ENCODE measurements at regions not wholly inside any gene's neighbourhood (a gene's known extent, or its start where the extent isn't known, plus 50 kb on each side); places are given as distances from the start of the nearest gene placed in this dataset.

DNA sequence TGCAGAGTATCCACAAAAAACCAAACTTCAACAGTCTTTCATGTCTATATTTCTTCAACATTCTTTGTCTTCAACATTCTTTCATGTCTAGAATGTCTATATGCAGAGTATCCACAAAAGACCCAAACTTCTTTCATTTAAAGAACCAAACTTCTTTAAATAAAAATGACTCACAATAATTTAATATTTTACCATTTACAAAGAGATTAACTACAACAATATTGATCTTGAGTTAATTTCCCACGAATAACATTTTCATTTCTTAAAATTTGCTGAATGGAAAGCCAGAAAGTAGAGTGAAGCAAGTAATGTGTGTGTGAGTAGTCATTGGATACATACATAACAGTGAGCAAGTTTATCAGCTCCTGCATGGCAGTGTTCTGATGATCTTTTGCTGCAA is 1069.7 kb downstream of the EFNB2 start, which contains the start of gene DAOA:
TSS of gene DAOA (plus strand) at position 301 of the 400 bp plus-strand sequence.
- intact Hi-C loops (cut with micrococcal nuclease), result loop anchor here (10.0 kb wide), 1 partner anchor 139 kb away; no protein-coding TSS in a partner anchor
- no peak within 1 kb of the TSS for H3K27ac ChIP-seq (ENCODE audit: low read length)
- CTCF ChIA-PET, result no interaction called here

DNA sequence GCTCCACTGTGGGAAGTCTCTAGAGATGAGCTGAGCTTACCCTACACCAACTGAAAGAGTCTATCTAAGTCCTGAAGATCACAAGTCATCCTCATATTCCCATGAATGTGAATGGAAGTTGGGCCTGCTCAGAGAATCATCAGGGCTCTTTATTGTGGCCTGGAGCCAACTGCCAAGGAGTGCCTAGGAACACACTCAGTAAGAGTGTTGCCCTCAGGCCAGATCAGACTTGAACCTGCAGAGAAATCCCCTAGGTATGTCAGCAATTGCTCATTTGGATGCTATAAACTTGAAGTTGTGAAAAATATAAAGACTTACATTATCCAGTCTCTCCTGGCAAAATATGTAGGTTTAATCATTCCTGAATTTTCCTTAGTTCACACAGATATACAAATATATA is 1070.2 kb downstream of the EFNB2 start:
- Histone ChIP-seq H3K9me3 (ENCODE audit: low read length) (no peaks in the 10 kb centered on the region), H3K4me2 (ENCODE audit: low read length) (no peak overlapping the region), H3K9ac (ENCODE audit: low read length) (no peak overlapping the region), H3K79me2 (ENCODE audit: low read length) (no peaks in the 10 kb centered on the region), H3F3A (ENCODE audit: low read length, unreplicated experiment) (no peaks in the 10 kb centered on the region), H3K4me3 (ENCODE audit: low read length) (no peak overlapping the region), H2AFZ (ENCODE audit: low read length) (no peak overlapping the region), H3K27me3 (ENCODE audit: low read length) (no peaks in the 10 kb centered on the region), H3K36me3 (ENCODE audit: low read depth, low read length) (no peaks in the 10 kb centered on the region), H3K4me1 (ENCODE audit: insufficient read depth, low read length) (no peaks in the 10 kb centered on the region; the same call in 1 of the 2 replicates), H3K27ac (ENCODE audit: low read length) (no peak overlapping the region), H4K20me1 (ENCODE audit: low read length) (no peaks in the 10 kb centered on the region), H3K9me2 (replicated peaks; ENCODE audit: low read length) (no peaks in the 10 kb centered on the region)
- BruUV-seq (replicated peaks), result no TSS peak
- ChIA-PET POLR2A (ENCODE audit: unreplicated experiment) (no interaction called here), CTCF (no interaction called here)
- DNase-seq (no peak), ATAC-seq (no peak)
- intact Hi-C loops (cut with micrococcal nuclease), result loop anchor here (10.0 kb wide), 1 partner anchor 140 kb away; no protein-coding TSS in a partner anchor
- TF ChIP-seq, protein P1, sequence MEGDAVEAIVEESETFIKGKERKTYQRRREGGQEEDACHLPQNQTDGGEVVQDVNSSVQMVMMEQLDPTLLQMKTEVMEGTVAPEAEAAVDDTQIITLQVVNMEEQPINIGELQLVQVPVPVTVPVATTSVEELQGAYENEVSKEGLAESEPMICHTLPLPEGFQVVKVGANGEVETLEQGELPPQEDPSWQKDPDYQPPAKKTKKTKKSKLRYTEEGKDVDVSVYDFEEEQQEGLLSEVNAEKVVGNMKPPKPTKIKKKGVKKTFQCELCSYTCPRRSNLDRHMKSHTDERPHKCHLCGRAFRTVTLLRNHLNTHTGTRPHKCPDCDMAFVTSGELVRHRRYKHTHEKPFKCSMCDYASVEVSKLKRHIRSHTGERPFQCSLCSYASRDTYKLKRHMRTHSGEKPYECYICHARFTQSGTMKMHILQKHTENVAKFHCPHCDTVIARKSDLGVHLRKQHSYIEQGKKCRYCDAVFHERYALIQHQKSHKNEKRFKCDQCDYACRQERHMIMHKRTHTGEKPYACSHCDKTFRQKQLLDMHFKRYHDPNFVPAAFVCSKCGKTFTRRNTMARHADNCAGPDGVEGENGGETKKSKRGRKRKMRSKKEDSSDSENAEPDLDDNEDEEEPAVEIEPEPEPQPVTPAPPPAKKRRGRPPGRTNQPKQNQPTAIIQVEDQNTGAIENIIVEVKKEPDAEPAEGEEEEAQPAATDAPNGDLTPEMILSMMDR (conservative IDR thresholded peaks at IDR 0.05; ENCODE audit: low read depth, low read length), result no peak
- no peak for TF ChIP-seq EZH2phosphoT487 (IDR thresholded peaks at IDR 0.05; ENCODE audit: borderline replicate concordance, low read length)
- no peak for TF ChIP-seq EZH2 (IDR thresholded peaks at IDR 0.05; ENCODE audit: low read length, unreplicated experiment)

More for the DNA sequence above, 1069.7 kb downstream of the EFNB2 start, which contains the start of gene DAOA:
- TF ChIP-seq EZH2phosphoT487 (IDR thresholded peaks at IDR 0.05; ENCODE audit: borderline replicate concordance, low read length) (no peak), EZH2 (IDR thresholded peaks at IDR 0.05; ENCODE audit: low read length, unreplicated experiment) (no peak)
- TF ChIP-seq, protein P1 (conservative IDR thresholded peaks at IDR 0.05; ENCODE audit: low read depth, low read length), result no peak
- Histone ChIP-seq H2AFZ (ENCODE audit: low read length) (no peak within 1 kb of the TSS), H3K9me2 (replicated peaks; ENCODE audit: low read length) (no peaks in the 10 kb centered on the region), H3K36me3 (ENCODE audit: low read depth, low read length) (no peaks in the 10 kb centered on the region), H3K9ac (ENCODE audit: low read length) (no peak within 1 kb of the TSS), H3K4me2 (ENCODE audit: low read length) (no peak within 1 kb of the TSS), H3F3A (ENCODE audit: low read length, unreplicated experiment) (no peaks in the 10 kb centered on the region), H3K4me3 (ENCODE audit: low read length) (no peak within 1 kb of the TSS), H3K4me1 (ENCODE audit: insufficient read depth, low read length) (no peaks in the 10 kb centered on the region; the same call in 1 of the 2 replicates), H4K20me1 (ENCODE audit: low read length) (no peaks in the 10 kb centered on the region), H3K9me3 (ENCODE audit: low read length) (no peaks in the 10 kb centered on the region), H3K79me2 (ENCODE audit: low read length) (no peaks in the 10 kb centered on the region), H3K27me3 (ENCODE audit: low read length) (no peaks in the 10 kb centered on the region)
- BruUV-seq (replicated peaks), result no TSS peak
- ATAC-seq (no peak), DNase-seq (no peak)
- POLR2A ChIA-PET (ENCODE audit: unreplicated experiment), result no interaction called here

DNA sequence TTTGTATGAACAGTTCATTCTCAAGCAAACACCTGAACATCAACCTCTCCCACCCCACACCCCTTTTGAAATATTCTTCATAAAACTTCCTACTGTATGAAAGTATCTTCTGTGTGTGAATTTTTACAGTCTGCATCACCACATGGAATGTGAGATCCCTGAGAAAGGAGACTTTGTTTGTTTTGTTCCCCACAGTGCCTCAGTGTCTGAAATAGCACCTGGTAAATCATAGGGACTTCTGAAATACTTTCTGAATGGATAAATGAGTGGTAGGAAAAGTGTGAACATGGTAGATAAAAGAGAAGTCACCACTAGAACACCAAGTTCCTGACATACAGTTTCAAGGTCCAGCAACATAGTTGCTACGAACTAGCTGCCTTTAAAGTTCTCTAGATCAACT is 1071.2 kb downstream of the EFNB2 start:
- Histone ChIP-seq H3K4me2 (ENCODE audit: low read length) (no peak overlapping the region), H3K4me3 (ENCODE audit: low read length) (no peak overlapping the region), H3F3A (ENCODE audit: low read length, unreplicated experiment) (no peaks in the 10 kb centered on the region), H3K79me2 (ENCODE audit: low read length) (no peaks in the 10 kb centered on the region), H3K27me3 (ENCODE audit: low read length) (no peaks in the 10 kb centered on the region), H2AFZ (ENCODE audit: low read length) (no peak overlapping the region), H3K9ac (ENCODE audit: low read length) (no peak overlapping the region), H3K36me3 (ENCODE audit: low read depth, low read length) (no peaks in the 10 kb centered on the region), H3K27ac (ENCODE audit: low read length) (no peak overlapping the region), H3K9me2 (replicated peaks; ENCODE audit: low read length) (no peaks in the 10 kb centered on the region), H3K9me3 (ENCODE audit: low read length) (no peaks in the 10 kb centered on the region), H4K20me1 (ENCODE audit: low read length) (no peaks in the 10 kb centered on the region), H3K4me1 (ENCODE audit: insufficient read depth, low read length) (no peaks in the 10 kb centered on the region; the same call in 1 of the 2 replicates)
- TF ChIP-seq EZH2phosphoT487 (IDR thresholded peaks at IDR 0.05; ENCODE audit: borderline replicate concordance, low read length) (no peak), EZH2 (IDR thresholded peaks at IDR 0.05; ENCODE audit: low read length, unreplicated experiment) (no peak)
- TF ChIP-seq, protein P1 (conservative IDR thresholded peaks at IDR 0.05; ENCODE audit: low read depth, low read length), result no peak
- ChIA-PET POLR2A (ENCODE audit: unreplicated experiment) (no interaction called here), CTCF (no interaction called here)
- intact Hi-C loops (cut with micrococcal nuclease), result loop anchor here (5.0 to 10.0 kb wide), 2 partner anchors 141 to 453 kb away; no protein-coding TSS in a partner anchor
- no TSS peak for BruUV-seq (replicated peaks)
- no peak for ATAC-seq
- DNase-seq, result no peak
